COR-L47 (cell line): ENCODE measurements at regions not wholly inside any gene's neighbourhood (a gene's known extent, or its start where the extent isn't known, plus 50 kb on each side); places are given as distances from the start of the nearest gene placed in this dataset.

ENCODE experiments used
- DNase-seq: peaks from one replicate; lab custom pipeline; 2025; lab: John Stamatoyannopoulos, UW

DNA sequence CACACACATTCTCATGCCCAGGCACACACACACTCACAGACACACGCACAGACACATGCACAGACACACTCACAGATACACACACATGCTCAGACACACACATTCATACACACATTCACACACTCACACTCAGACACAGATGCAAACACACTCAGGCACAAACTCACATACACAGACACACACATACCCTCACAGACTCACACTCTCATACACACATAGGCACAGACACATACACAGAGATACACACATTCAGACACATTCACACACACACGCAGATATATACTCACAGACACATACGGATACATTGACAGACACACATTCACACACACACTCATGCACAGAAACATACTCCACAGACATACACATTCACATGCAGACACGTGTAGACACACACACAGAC is 89.6 kb downstream of the RBFOX3 start:
- DNase-seq = no peak

DNA sequence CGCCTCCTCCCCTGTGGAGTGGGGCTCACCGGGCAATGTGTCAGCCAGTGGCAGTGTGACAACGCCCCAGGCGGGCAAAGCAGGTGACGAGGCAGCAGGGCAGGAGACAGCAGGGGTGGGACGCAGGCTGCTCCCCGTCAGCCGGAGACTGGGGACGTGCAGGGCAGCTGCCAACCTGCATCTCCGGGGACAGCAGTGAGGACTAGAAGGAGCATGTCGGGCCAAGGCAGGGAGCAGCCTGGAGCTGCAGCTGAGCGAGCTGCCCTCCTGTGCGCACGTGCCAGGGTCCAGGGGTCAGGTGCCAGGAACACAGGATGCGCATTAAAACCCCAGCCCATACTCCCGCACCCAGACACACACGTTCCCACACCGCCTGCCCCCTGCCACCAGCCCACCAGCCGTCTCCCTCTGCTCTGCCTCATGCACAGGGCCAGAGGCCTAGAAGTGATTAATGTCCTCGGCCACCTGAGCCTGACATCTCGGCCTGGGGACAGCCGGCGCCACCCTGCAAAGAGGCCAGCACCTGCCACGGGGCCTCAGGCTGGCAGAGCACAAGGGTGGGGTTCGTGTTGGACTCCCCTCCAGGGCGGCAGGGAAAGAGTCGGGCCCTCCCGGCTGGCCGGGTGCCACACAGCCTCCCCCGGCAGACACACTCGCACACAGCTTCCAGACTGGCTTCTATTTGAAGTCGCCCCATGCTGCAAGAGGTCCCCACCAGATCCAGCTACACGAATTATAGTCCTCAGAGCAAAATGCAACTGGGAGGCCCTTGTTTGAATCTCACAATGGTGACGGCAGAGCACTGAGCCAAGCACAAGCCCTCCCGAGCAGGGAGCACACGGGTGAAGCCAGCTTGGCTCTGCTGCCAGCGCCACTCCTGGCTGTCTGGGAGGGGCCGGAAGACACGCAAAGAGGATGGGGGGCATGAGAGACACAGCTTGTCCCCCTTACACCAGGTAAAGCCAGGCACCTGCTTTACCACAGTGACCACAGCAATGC is 90.4 kb downstream of the RBFOX3 start:
- no peak for DNase-seq

DNA sequence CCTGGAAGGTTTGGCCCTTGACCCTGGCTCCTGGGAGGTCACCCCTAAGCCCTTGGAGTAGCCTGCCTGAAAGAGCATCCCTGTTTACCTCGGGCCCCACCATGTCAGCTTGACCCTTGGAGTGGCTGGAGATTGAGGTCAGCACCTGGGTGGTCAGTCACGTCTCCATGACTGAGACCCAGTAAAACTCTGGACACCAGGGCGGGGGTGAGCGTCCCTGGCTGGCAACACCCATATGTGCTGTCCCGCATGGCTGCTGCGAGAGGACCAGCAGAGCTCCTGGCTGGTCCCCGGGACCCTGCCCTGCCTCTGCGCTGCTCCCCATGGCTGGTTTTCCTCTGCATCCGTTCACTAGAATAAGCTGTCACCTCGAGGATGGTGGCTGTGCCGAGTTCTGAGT is 91.2 kb downstream of the RBFOX3 start:
- no peak for DNase-seq

DNA sequence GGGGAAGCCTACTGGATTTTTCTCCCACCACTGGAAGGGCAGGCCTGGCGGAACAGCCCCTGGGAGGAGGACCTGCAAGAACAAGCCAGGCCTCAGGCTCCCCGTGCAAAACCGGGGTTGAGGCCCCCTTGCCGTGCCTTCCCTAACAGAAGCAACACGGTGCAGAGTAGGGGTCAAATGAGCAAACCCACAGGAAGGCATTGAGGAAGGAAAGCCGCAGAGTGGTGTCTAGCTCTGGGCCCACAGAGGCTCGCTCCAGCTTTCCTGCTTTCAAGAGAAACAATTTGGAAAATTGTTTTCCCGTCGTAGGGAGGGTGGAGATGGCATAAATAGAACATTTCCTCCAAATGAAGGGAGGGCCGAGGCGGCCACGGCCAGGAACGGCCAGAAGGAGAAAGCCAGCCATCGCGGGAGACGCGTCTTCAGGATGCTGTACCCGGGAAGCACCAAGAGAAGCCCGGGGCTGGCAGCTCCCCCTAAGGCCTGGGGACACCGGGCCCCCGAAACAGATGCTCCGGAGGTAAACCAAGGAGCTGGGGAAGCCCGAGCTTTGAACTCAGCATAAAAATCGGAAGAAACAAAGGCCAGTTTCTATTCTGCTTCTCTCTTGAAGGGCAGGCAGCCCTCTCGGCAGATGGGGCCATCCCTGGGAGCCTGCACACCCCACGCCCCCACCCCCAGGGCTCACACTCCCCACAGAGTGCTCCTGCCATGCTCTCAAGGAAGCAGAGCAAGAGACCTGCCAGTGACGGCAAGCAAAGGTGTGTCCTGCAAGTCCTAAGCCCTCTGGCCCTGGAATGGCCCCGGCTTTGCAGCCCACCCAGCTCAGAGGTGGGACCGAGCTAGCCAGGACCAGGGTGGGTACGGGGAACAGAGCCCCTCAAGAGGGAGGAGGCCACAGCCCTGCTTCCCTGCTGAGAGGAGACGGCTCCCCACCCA is 92.0 kb downstream of the RBFOX3 start:
- no peak for DNase-seq

DNA sequence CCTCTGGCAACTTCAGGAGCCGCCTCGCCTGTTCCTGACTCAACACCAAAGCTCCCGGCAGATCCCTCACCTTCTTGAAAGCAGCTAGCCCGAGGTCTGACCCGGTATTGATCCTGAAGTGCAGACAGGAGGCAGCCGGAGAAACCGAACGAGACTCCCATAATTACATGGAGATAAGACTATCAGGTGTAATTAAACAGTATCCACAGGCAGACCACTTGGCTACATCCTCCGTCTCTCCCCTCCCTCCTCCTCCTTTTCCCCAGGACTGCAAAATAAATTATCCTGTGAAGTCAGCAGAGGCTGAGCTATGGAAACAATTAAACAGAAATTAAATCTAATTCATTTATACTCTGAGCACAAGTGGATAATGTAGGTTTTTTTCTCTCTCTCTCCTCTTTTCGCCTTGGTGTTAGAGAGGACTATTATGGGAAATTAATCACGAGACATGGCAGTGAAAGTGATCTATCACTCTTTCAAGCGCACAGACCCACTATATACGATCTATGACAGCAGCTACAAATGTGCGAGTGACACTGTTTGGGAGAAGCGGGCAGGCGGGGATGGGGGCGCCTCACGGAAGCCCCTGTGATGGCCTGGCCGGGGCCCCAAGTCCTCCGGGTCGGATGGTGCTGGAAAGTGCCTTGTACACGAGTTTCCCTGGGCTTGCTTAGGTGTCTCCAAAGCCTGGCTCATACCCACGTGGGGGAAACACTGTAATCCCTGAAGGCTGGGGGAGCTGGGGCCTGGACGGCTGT is 92.8 kb downstream of the RBFOX3 start:
- DNase-seq = no peak

DNA sequence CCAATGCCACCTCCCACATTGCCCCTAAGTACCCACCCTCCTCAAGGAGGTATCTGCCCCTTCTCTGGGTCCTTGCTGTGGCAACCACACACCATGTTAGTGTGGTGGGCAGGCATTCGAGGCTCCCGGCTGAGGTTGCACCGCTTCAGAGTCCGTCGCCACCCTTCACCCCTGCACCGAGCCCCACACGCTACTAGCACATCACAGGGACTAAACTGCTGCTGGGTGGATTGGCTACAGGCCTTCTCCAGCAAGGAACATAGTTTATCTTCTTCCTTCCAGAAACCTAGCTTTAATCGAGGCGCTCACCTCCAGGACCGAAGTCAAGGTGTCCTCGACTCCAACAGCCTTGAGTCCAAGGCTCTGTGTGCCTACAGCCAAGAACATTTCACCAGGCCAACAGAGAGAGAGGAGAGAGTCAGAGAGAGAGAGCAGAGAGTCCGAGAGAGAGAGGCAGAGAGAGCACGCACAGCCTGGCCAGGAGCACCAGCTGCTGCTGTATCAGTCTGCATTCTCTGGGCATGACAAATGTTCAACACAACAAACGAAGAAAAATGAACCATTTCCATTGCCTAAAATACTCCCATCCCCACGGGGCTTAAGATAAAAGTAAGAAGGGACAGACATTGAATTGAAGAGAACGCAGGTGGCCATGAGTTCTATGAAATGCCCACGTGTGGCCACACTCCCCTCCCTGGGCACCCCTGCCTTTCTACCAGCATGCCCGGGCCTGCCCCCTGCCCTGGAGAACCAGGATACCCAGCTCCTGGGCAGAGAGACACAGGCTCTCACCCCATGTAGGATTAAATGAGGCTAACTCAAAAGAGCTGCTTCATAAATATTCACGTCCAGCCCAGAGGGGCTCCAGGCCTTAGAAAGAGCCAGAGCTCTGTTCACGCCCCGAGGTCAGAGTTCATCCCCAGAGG is 94.9 kb downstream of the RBFOX3 start:
- no peak for DNase-seq

DNA sequence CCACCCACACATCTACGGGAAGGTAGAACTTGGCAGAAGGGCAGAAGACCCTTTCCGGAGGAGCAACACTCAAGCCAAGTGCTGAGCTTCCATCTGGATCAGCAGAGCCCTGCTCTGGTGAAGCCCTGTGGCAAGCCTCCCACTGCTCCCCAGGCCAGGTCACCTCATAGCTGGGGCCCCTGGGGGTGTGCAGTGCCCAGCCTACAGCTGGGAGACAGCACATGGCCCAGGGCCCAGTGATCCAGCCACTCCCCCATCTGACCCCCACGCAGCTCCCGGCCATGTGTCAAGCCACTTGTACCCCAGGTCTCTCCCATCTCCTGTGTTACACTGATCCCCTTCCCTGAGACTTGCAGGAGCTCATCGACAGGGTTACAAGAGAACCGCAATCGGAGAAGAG is 95.7 kb downstream of the RBFOX3 start:
- no peak for DNase-seq

DNA sequence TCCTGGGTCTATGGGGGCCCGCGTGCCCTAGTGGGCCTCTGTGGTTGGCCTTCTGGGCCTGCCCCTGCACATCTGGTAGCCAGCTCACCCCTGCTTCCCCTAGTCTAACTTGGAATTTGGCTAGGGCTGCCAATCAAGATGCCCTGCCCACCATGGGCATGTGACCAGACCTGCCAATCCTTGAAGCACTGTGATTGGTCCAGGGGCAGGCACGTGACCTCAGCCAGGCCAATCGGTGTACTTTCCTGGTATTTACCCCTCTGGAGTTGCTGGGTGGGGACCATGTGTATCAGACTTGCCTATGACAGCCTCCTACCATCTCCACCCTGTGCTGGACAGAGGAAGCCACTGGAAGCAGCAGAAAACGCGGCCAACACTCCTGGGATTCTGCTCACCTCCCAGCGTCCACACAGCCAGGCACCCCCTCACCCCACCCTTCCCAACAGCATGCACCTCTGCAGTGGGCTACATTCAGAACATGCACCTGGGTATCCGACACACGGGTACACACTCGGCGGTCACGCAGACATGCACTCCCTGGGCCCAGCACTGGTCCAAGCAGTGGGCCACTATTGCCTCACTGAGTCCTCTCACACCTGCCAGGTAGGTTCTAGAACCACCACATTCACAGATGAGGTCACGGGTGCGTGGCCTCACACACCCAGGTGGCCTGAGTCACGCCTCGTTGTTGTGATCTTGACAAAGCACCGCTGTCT is 96.9 kb downstream of the RBFOX3 start:
- no peak for DNase-seq

DNA sequence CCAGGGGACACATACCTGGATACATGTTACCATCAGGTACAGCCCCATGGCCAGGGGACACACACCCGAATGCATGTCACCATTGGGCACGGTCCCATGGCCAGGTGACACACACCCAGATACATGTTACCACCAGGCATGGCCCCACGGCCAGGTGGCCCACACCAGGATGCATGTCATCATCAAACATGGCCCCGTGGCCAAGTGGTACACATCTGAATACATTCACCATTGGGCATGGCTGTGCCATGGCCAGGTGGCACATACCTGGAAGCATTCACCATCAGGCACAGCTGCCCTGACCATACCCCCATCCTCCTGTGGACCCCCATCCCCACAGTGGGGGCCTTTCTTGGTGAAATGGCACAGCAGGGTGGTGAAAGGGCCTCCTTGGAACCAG is 97.6 kb downstream of the RBFOX3 start:
- no peak for DNase-seq

DNA sequence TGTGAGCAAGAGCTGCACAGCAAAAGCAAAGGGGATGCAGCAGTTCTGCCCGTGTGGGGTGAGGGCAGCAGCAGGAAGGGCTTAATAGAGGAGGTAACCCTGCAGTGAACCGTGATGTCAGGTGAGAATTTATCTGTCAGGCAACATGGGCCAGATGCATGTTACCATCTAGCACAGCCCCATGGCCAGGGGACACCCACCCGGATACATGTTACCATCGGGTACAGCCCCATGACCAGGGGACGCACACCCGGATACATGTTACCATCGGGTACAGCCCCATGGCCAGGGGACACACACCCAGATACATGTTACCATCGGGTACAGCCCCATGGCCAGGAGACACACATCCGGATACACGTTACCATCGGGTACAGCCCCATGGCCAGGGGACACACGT is 99.4 kb downstream of the RBFOX3 start:
- no peak for DNase-seq

DNA sequence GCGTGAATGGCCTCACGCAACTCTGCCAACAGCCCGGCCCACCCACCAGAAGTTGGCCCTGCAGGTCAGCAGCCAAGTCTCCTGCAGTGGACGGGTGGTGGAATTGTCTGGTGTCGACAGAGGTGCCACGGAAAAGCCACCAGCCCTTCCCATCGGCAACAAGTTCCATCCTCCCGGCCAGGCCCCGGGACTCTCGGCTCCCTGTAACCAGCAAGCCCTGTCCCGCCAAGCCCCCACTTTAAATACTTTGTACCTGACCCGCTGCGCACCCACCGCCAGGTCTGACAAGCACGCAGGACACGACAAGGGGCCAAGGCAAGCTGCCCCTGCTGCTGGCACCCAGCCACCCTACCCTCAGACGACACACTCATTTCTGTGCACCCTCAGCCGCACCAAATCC is 100.8 kb downstream of the RBFOX3 start:
- no peak for DNase-seq

DNA sequence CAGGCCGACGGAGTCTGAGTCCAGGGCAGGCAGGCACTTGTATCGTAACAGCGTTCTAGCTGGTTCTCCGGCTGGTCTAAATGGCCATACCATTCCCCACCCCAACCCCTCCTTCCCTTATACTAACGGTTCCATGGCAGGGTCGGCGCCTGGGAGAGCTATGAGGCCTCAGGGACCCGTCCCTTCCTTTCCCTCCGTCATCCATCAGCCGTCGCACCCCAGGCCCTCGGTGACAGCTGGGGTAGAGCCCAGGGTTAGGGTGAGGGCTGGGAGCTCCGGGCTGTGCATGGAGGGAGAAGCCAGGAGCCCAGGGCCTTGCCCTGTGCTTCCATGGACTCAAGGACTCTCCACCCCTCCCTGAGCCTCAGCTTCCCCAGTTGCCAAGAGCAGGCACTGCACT is 101.4 kb downstream of the RBFOX3 start:
- no peak for DNase-seq

DNA sequence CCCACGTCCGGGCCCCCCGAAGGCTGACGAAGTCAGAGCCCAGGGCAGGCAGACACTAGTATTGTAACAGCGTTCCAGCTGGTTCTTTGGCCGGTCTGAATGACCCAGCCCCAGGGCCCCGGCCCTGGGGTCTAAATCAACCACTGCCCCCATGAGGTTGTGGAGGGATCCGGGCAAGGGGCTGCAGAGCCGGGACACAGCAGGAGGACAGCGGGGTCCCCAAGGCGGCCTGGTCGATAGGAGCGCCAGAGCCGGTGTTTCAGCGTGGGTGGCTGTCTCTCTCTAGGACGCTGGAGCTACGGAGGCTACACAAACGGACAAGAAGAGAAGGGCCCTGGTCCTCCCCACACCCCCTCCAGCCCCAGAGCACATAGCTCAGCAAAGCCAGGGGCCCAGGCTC is 101.8 kb downstream of the RBFOX3 start:
- no peak for DNase-seq

DNA sequence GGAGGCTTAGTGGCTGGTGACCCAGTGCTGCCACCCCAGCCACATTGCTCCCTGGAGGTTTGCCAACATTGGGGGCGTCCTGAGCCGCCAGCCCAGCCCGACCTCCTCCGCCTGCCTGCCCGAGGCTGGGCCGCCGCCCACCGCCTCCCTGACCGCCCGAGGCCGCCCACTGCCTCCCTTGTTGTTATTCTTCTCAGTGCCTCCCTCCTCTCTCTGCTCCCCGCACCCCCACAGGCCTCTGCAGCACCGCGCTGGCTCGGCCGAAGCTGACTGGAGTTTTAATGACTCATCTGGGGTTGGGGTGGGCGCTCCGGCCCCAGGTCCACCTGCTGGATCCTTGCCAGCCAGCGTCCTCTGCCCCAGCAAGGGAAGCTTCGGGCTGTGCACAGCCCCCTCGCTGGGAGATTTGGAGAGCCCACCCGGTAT is 102.5 kb downstream of the RBFOX3 start:
- no peak for DNase-seq

DNA sequence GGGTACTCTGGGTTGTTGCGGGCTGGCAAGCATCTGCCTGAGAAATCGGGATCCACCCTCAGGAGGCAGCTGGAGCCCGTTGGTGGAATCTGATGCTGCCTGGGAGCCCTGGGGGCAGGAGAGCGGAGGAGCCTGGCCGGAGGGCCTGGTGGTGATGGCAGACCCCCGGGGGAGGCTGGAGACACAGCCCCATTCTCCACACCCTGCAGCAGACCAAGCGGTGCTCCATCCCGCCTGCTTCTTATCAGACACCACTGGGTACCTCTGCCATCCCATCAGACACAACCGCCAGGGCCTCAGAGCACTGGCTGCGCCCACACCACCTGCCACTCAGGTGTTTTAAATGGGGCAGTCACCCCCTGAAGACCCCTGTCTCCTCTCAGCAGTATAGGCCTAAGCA is 103.9 kb downstream of the RBFOX3 start:
- no peak for DNase-seq

DNA sequence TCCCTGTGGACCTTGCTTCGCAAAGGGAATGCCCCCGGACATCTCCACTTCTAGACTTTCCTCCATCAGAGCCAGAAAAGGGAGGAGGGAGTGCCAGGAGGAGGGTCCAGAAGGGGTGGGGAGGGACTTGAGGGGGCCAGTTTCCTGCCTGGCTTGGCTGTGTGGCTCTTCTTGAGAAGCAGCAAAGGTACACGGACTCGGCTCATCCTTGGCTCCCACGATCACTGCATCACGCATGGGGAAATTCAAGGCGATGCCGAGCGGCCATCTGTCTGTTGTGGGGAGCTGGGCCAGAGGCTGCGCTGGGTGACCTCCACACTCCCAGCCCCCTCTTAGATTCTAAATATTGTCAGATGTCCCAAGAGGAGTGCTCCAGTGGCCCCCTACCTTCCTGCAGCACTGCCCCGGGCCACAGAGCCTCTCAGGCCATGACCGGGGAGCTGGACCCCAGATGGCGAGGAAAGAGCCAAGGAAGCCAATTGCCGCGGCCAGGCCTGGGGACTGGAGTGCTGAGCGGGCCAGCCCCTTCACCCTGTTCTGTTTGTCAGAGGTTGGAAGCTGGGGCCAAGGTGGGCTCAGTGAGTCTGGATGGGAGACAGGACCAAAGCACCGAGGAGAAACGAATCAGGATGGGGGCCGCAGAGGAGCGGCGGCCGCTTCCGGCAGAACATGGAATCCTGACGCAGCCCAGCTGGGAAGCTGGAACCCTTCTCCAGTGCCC is 104.5 kb downstream of the RBFOX3 start:
- DNase-seq = no peak

DNA sequence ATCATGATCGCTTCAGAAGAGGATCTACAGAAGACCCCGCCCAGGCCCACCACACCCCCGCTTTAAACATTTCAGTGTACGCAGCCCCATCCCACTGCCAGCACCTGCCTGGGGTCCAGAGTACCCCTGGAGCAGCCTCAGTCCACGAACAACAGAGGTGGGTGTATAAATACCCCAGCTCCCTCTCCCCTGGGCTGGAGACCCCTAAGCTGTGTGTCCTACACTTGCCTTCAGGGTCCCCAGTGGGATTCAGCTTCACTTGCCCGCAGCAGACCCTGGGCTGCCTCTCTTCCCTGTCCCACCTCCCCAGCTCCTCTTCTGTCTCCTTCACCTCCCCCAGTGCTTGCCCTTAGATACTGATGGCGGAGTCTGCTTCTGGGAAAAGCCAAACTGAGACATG is 105.7 kb downstream of the RBFOX3 start:
- no peak for DNase-seq

DNA sequence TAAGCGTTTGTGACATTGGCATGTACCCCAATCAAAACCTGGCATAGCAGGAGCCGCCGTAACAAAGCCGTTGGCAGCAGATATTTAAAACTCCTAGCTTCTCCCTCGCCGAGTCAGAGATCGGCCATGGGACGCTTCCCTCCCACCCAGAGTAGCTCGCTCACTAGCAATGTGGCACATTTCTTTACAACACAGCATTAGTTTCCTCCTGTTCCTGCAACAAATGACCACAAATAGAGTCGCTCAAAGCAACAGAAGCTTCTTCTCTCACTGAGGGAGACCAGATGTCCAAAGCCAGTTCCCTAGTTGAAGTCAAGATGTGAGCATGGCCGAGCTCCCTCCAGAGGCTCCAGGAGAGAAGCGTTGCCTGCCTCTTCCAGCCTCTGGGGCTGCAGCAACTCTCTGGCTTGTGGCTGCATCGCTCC is 106.7 kb downstream of the RBFOX3 start:
- DNase-seq = no peak

DNA sequence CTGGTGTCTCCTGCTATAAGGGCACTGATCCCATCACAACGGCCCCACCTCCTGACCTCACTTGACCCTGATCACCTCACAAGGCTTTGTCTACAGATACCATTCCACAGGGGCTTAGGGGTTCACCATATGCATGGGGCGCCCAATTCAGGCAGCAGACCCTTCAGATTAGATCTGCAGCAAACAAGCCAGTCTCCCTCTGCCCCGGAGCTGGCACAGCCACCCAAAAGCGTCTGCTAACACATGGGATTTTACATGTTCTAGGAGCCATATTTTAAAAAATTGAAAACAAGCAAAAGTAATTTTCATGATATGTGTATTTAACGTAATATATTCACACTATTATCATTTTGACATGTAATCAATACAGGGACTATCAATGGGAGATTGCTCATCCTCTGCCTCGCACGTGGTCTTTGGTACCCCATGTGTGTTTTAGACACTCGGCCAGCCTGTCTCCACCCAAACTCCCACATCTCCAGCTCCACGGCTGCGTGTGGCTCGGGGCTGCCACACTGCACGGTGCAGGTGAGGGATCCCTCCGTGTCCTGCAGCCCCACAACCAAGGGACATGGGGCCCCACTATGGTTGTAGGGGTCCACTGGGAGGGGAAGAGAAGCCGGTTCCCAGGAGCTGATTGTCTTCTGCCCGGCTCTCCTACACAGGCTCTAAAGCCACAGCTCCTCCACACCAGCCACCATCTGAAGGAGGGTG is 107.6 kb downstream of the RBFOX3 start:
- DNase-seq = no peak
